ENCODE measurements at regions not wholly inside any gene's neighbourhood (a gene's known extent, or its start where the extent isn't known, plus 50 kb on each side); places are given as distances from the start of the nearest gene placed in this dataset.

- ChIA-PET POLR2A (no interaction called here), CTCF (no interaction called here)
- DNase-seq (ENCODE audit: extremely low spot score), result no peak
- no peak for TF ChIP-seq CTCF (IDR thresholded peaks at IDR 0.05; ENCODE audit: control extremely low read depth, extremely low read depth, low read depth, missing control alignments)
These were observed 2057.6 kb downstream of the TP53TG3F start for GRCh38 chr16:35516971-35517370.

- TF ChIP-seq CTCF (IDR thresholded peaks at IDR 0.05; ENCODE audit: control extremely low read depth, extremely low read depth, low read depth, missing control alignments), result no peak
- ChIA-PET CTCF (no interaction called here), POLR2A (no interaction called here)
- DNase-seq (ENCODE audit: extremely low spot score), result no peak
These were observed 2064.6 kb downstream of the TP53TG3F start for GRCh38 chr16:35523991-35524390.

GRCh38 chr16:35525979-35526590, 2066.7 kb downstream of the TP53TG3F start:
- ChIA-PET CTCF (interaction anchor here (1.4 kb wide), 1 partner anchor 28 kb away, joined by 3 read pairs; no protein-coding TSS in a partner anchor), POLR2A (no interaction called here)
- no peak for TF ChIP-seq CTCF (IDR thresholded peaks at IDR 0.05; ENCODE audit: control extremely low read depth, extremely low read depth, low read depth, missing control alignments)
- DNase-seq (ENCODE audit: extremely low spot score), result no peak

GRCh38 chr16:35532576-35532975, 2073.2 kb downstream of the TP53TG3F start:
- DNase-seq (ENCODE audit: extremely low spot score), result no peak
- TF ChIP-seq CTCF (IDR thresholded peaks at IDR 0.05; ENCODE audit: control extremely low read depth, extremely low read depth, low read depth, missing control alignments), result no peak
- POLR2A ChIA-PET, result no interaction called here
- CTCF ChIA-PET, result no interaction called here

- no peak for TF ChIP-seq CTCF (IDR thresholded peaks at IDR 0.05; ENCODE audit: control extremely low read depth, extremely low read depth, low read depth, missing control alignments)
- POLR2A ChIA-PET, result no interaction called here
- DNase-seq (ENCODE audit: extremely low spot score), result no peak
- CTCF ChIA-PET, result interaction anchor here (1.3 kb wide), 1 partner anchor 11 kb away, joined by 3 read pairs; no protein-coding TSS in a partner anchor
These were observed 2074.3 kb downstream of the TP53TG3F start for GRCh38 chr16:35533683-35534082.

GRCh38 chr16:35543486-35543885, 2084.1 kb downstream of the TP53TG3F start:
- no peak for DNase-seq (ENCODE audit: extremely low spot score)
- no peak for TF ChIP-seq CTCF (IDR thresholded peaks at IDR 0.05; ENCODE audit: control extremely low read depth, extremely low read depth, low read depth, missing control alignments)
- ChIA-PET CTCF (no interaction called here), POLR2A (no interaction called here)
